ENCODE measurements at regions not wholly inside any gene's neighbourhood (a gene's known extent, or its start where the extent isn't known, plus 50 kb on each side); places are given as distances from the start of the nearest gene placed in this dataset.

GRCh38 chr10:131579251-131580071 lies 267.9 kb upstream of the TCERG1L start:
- TF ChIP-seq CTCF (IDR thresholded peaks at IDR 0.05; ENCODE audit: low read depth, low read length), result no peak
- no peak for TF ChIP-seq POLR2A (IDR thresholded peaks at IDR 0.05; ENCODE audit: extremely low read depth, insufficient read length)
- no peak for TF ChIP-seq MAX (IDR thresholded peaks at IDR 0.05; ENCODE audit: low read depth, low read length)
- no peak for TF ChIP-seq MYC (IDR thresholded peaks at IDR 0.05; ENCODE audit: low read depth, low read length)

All from NB4 (cell line).